Fibroblast of lung (primary cell): ENCODE measurements at regions not wholly inside any gene's neighbourhood (a gene's known extent, or its start where the extent isn't known, plus 50 kb on each side); places are given as distances from the start of the nearest gene placed in this dataset.

Source experiments
- CTCF ChIP-seq, 2 donors: IDR thresholded peaks in 1 of 2; conservative IDR thresholded peaks in 1 of 2; 1 replicate in 1 of 2; 2 replicates in 1 of 2; pipeline ENCODE4 v1.5.1; 2011 to 2012; ENCODE audit warnings: low read length in 2 of 2, control low read depth in 1 of 2, inconsistent platforms in 1 of 2, low read depth in 1 of 2, mild to moderate bottlenecking in 1 of 2
- EZH2 ChIP-seq: IDR thresholded peaks from 2 replicates; pipeline ENCODE4 v1.5.1; 2012; ENCODE audit warnings: low read length, control low read depth, mild to moderate bottlenecking; ENCODE audit errors: missing control alignments

GRCh38 chr5:124867137-124867704 is 120.8 kb upstream of the ZNF608 start:
- TF ChIP-seq EZH2 (no peak), CTCF (conservative IDR thresholded peaks at IDR 0.05 in 1 of 2, IDR thresholded peaks at IDR 0.05 in 1 of 2; ENCODE audit: low read depth in 1 of 2, low read length in 2 of 2) (no peak)
